DND-41 (cell line): ENCODE measurements at regions not wholly inside any gene's neighbourhood (a gene's known extent, or its start where the extent isn't known, plus 50 kb on each side); places are given as distances from the start of the nearest gene placed in this dataset.
"Not testable (repeated sequence)": the region's sequence is repeated elsewhere in the genome, so short reads cannot be mapped to it uniquely, and the experiment has no call there.

Experiments
- ATAC-seq: fragments of 200-7000 bp; cut with Tn5 transposase; 3 replicates; pipeline ENCODE4 v1.9.1; 2021; ENCODE audit warnings: low read depth; ENCODE audit not compliant: insufficient read depth
- DNase-seq: peaks from one replicate; pipeline ENCODE4 v3.0.0-alpha.2; 2020
- H2AFZ ChIP-seq: 2 replicates; pipeline ENCODE4 v1.6.0; 2012; ENCODE audit warnings: low read depth, low read length
- H3K27ac ChIP-seq: 2 replicates; pipeline ENCODE4 v1.5.1; 2012; ENCODE audit warnings: low read length, inconsistent platforms
- H3K27me3 ChIP-seq: fragments of 200-600 bp; sonication (generic); 2 replicates; pipeline ENCODE4 v1.6.0; 2012; ENCODE audit warnings: low read length, mild to moderate bottlenecking, inconsistent platforms; ENCODE audit not compliant: insufficient read depth, poor library complexity
- H3K36me3 ChIP-seq: 2 replicates; pipeline ENCODE4 v1.5.1; 2012; ENCODE audit warnings: low read length, inconsistent platforms; ENCODE audit not compliant: insufficient read depth
- H3K4me1 ChIP-seq: 2 replicates; pipeline ENCODE4 v1.5.1; 2012; ENCODE audit warnings: mild to moderate bottlenecking, low read length; ENCODE audit not compliant: insufficient read depth
- H3K4me2 ChIP-seq: 2 replicates; pipeline ENCODE4 v1.6.0; 2012; ENCODE audit warnings: mild to moderate bottlenecking, moderate library complexity, low read length, inconsistent platforms; ENCODE audit not compliant: insufficient read depth
- H3K4me3 ChIP-seq, 2 experiments: fragments of 200-600 bp in 1 of 2; shearing (Covaris generic) in 1 of 2; 2 replicates each; pipeline ENCODE4 v1.5.1; 2012 to 2016; ENCODE audit warnings: inconsistent platforms in 2 of 2, low read length in 2 of 2, mild to moderate bottlenecking in 2 of 2, low read depth in 1 of 2, moderate library complexity in 1 of 2
- H3K79me2 ChIP-seq: 2 replicates; pipeline ENCODE4 v1.6.0; 2012; ENCODE audit warnings: low read length, inconsistent platforms; ENCODE audit not compliant: insufficient read depth
- H3K9ac ChIP-seq: 2 replicates; pipeline ENCODE4 v1.6.0; 2012; ENCODE audit warnings: low read depth, mild to moderate bottlenecking, inconsistent platforms, low read length, moderate library complexity
- H3K9me3 ChIP-seq: 2 replicates; pipeline ENCODE4 v1.5.1; 2012; ENCODE audit warnings: low read length, moderate library complexity, mild to moderate bottlenecking, inconsistent platforms; ENCODE audit not compliant: insufficient read depth, severe bottlenecking
- H4K20me1 ChIP-seq: 2 replicates; pipeline ENCODE4 v1.6.0; 2012; ENCODE audit warnings: low read length; ENCODE audit not compliant: insufficient read depth
- CTCF ChIP-seq: IDR thresholded peaks from 2 replicates; pipeline ENCODE4 v1.5.1; 2012; ENCODE audit warnings: borderline replicate concordance, low read length, moderate library complexity, mild to moderate bottlenecking; ENCODE audit not compliant: poor library complexity, severe bottlenecking; ENCODE audit errors: extremely low read depth
- EZH2 ChIP-seq: IDR thresholded peaks from 3 replicates; pipeline ENCODE4 v1.6.1; 2012; ENCODE audit warnings: borderline replicate concordance, low read depth, mild to moderate bottlenecking, moderate library complexity, low read length, inconsistent platforms; ENCODE audit not compliant: severe bottlenecking

DNA sequence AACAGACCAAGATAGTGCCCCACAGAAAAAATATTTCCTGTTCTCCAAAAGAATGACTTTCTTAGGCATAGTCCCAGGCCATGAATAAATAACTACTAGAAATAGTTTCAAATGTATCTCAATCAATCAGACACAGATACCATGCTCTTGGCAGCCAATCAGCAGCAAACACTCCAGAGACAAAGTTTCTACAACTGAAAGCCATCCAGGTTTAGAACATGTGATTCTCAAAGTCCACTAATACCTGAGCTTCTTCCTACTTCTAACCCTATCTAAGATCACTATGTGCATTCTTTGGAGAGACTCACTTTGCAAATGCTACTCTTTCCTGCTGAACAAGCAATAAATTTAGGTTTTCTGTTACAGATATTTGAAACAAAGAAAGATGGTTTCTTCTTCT lies 425.8 kb upstream of the GRIN3A start:
- no peak overlapping the region for H3K4me3 ChIP-seq
- no peak for ATAC-seq
- H3K27ac ChIP-seq = no peak overlapping the region

DNA sequence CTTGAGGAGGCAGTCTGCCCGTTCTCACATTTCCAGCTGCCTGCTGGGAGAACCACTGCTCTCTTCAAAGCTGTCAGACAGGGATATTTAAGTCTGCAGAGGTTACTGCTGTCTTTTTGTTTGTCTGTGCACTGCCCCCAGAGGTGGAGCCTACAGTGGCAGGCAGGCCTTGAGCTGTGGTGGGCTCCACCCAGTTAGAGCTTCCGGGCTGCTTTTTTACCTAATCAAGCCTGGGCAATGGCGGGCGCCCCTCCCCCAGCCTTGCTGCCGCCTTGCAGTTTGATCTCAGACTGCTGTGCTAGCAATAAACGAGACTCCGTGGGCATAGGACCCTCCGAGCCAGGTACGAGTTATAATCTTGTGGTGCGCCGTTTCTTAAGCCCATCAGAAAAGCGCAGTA lies 414.6 kb upstream of the GRIN3A start:
- not testable (repeated sequence) for H3K36me3 ChIP-seq, H3K4me1 ChIP-seq, H3K27me3 ChIP-seq, H3K9ac ChIP-seq, ATAC-seq, H3K4me2 ChIP-seq, H4K20me1 ChIP-seq, H3K27ac ChIP-seq, DNase-seq, H2AFZ ChIP-seq, H3K9me3 ChIP-seq, H3K4me3 ChIP-seq, H3K79me2 ChIP-seq

More for the DNA sequence above, 425.8 kb upstream of the GRIN3A start:
- DNase-seq = no peak
- H3K4me2 ChIP-seq = no peak overlapping the region
- H3K79me2 ChIP-seq = no peaks in the 10 kb centered on the region
- H4K20me1 ChIP-seq = no peaks in the 10 kb centered on the region
- H2AFZ ChIP-seq = no peak overlapping the region
- TF ChIP-seq CTCF = no peak
- TF ChIP-seq EZH2 = no peak
- H3K36me3 ChIP-seq = no peaks in the 10 kb centered on the region
- H3K9ac ChIP-seq = no peak overlapping the region
- no peaks in the 10 kb centered on the region for H3K4me1 ChIP-seq
- H3K27me3 ChIP-seq = no peaks in the 10 kb centered on the region
- no peaks in the 10 kb centered on the region for H3K9me3 ChIP-seq

DNA sequence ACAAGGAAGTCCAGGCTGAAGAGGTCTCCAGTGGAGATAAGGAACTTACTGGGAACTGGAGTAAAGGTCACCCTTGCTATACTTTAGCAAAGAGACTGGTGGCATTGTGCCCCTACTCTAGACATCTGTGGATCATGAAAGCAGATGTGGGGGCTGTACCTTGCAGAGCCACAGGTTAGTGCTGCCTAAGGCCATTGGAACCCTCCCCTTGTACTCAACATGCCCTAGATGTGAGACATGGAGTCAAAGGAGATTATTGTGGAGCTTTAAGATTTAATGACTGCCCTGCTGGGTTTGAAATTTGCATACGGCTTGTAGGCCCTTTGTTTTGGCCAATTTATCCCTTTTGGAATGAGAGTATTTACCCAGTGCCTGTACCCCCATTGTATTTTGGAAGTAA lies 397.3 kb upstream of the GRIN3A start:
- Histone ChIP-seq H3K36me3 (no peaks in the 10 kb centered on the region), H3K27me3 (no peaks in the 10 kb centered on the region), H3K79me2 (no peaks in the 10 kb centered on the region), H3K9ac (no peak overlapping the region), H3K4me1 (no peaks in the 10 kb centered on the region), H2AFZ (no peak overlapping the region), H4K20me1 (no peaks in the 10 kb centered on the region), H3K4me3 (no peak overlapping the region), H3K4me2 (no peak overlapping the region), H3K9me3 (peaks cover 3% of the 10 kb centered on the region), H3K27ac (no peak overlapping the region)
- TF ChIP-seq EZH2 (no peak), CTCF (no peak)
- ATAC-seq = no peak
- DNase-seq = no peak

DNA sequence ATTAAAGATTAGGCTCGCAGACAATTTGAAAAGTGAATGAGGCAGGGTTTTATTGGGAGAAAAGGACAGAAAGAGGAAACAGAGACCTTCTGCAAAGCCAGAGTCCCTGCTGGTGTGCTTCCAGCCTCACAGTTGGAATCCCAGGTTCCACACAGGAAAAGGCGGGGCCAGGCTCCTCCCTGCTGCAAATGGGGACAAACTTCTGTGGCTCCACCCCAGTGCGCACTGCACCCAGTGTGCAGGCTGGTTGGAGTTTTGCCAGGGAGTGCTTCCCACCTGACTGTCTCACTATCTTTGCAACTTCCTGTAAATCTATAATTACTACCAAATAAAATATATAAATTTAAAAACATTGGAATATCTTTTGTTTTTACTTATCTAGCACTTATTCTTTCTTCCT lies 386.0 kb upstream of the GRIN3A start:
- ATAC-seq (no peak), DNase-seq (no peak)
- Histone ChIP-seq H3K79me2 (no peaks in the 10 kb centered on the region), H4K20me1 (no peaks in the 10 kb centered on the region), H3K4me1 (no peaks in the 10 kb centered on the region), H3K4me2 (no peak overlapping the region), H3K4me3 (no peak overlapping the region), H3K9ac (no peak overlapping the region), H3K36me3 (no peaks in the 10 kb centered on the region), H2AFZ (no peak overlapping the region), H3K27me3 (no peaks in the 10 kb centered on the region), H3K27ac (no peak overlapping the region), H3K9me3 (no peaks in the 10 kb centered on the region)
- TF ChIP-seq EZH2 = no peak
- no peak for TF ChIP-seq CTCF
